NT2/D1 (cell line): ENCODE measurements at regions not wholly inside any gene's neighbourhood (a gene's known extent, or its start where the extent isn't known, plus 50 kb on each side); places are given as distances from the start of the nearest gene placed in this dataset.

Experiments used
- DNase-seq: peaks from one replicate; pipeline ENCODE4 v3.0.0-alpha.2; 2011; ENCODE audit warnings: low read depth, low spot score
- H3K27me3 ChIP-seq: 2 replicates; pipeline ENCODE4 v1.6.0; 2011; ENCODE audit warnings: mild to moderate bottlenecking; ENCODE audit not compliant: insufficient read length, insufficient read depth
- H3K36me3 ChIP-seq: 2 replicates; pipeline ENCODE4 v1.6.1; 2011; ENCODE audit warnings: mild to moderate bottlenecking, low read length, mixed read lengths; ENCODE audit not compliant: insufficient read depth, insufficient read length
- H3K4me1 ChIP-seq: 2 replicates; pipeline ENCODE4 v1.5.1; 2011; ENCODE audit not compliant: insufficient read depth, insufficient read length
- H3K4me3 ChIP-seq: 2 replicates; pipeline ENCODE4 v1.5.1; 2011; ENCODE audit warnings: low read depth; ENCODE audit not compliant: insufficient read length
- H3K9ac ChIP-seq: 2 replicates; pipeline ENCODE4 v1.6.0; 2011; ENCODE audit warnings: low read depth; ENCODE audit not compliant: insufficient read length
- H3K9me3 ChIP-seq: 2 replicates; pipeline ENCODE4 v1.5.1; 2011; ENCODE audit warnings: mild to moderate bottlenecking, low read length; ENCODE audit not compliant: insufficient read depth
- SUZ12 ChIP-seq: IDR thresholded peaks from 2 replicates; pipeline ENCODE4 v1.6.1; 2011; ENCODE audit not compliant: insufficient read length, insufficient read depth; ENCODE audit errors: extremely low read depth
- YY1 ChIP-seq: IDR thresholded peaks from 2 replicates; pipeline ENCODE4 v1.6.1; 2011; ENCODE audit not compliant: insufficient read length, insufficient read depth
- ZNF274 ChIP-seq: IDR thresholded peaks from 2 replicates; pipeline ENCODE4 v1.6.1; 2011; ENCODE audit warnings: mild to moderate bottlenecking, low read depth, low read length

DNA sequence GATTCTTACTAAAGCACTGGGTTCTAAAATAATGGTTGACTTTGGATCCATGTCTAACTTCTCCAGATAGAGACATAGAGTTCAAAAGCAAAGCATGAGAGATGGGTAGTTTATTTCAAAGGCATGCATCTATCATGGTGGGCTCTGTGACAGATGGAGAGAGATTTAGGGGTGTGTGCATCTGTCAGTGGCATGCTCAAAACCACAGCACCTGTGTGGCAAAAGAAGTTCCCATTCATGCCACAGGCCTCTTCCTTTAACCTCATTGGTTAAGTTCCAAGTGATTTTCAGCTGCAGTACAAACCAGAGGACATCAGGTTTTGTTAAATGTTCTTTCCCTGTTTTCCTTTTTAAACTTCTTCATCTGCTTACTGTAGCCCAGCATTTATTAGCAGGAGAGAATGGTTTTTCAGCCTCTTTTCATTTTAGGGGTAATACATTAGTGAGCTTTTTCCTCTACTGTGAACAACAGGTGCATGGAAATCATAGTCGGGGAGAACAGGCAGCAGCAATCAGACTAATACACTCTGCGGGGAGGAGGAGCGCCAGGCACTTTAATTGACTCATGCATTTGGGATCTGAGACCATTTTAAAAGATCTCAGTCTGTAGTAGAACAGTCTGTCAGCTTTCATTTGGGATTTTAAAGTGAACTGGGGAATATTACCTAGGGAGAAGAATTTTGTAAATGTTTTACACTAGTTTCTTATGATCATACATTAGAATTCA lies 52.4 kb upstream of the UPP2 start:
- no peak for DNase-seq
- Histone ChIP-seq H3K4me1 (no peaks in the 10 kb centered on the region), H3K36me3 (no peaks in the 10 kb centered on the region), H3K4me3 (no peak overlapping the region), H3K9me3 (no peaks in the 10 kb centered on the region), H3K27me3 (no peaks in the 10 kb centered on the region), H3K9ac (no peak overlapping the region)
- no peak for TF ChIP-seq YY1
- TF ChIP-seq SUZ12 = no peak
- no peak for TF ChIP-seq ZNF274

DNA sequence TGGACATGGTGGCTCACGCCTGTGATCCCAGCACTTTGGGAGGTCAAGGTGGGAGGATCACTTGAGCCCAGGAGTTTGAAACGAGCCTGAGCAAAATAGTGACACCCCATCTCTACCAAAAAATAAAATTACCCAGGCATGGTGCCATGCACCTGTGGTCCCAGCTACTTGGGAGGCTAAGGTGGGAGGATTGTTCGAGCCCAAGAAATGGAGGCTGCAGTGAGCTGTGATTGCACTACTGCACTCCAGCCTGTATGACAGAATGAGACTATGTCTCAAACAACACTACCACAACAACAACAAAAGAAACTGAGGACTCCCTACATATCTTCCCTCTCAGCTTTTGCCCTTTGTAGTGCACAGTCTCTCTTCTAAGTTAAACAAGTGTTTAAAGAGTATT lies 53.3 kb upstream of the UPP2 start:
- TF ChIP-seq ZNF274 (no peak), SUZ12 (no peak), YY1 (no peak)
- H3K27me3 ChIP-seq = no peaks in the 10 kb centered on the region
- no peaks in the 10 kb centered on the region for H3K36me3 ChIP-seq
- H3K4me1 ChIP-seq = no peaks in the 10 kb centered on the region
- H3K4me3 ChIP-seq = no peak overlapping the region
- H3K9ac ChIP-seq = no peak overlapping the region
- H3K9me3 ChIP-seq = no peaks in the 10 kb centered on the region
- DNase-seq = no peak

DNA sequence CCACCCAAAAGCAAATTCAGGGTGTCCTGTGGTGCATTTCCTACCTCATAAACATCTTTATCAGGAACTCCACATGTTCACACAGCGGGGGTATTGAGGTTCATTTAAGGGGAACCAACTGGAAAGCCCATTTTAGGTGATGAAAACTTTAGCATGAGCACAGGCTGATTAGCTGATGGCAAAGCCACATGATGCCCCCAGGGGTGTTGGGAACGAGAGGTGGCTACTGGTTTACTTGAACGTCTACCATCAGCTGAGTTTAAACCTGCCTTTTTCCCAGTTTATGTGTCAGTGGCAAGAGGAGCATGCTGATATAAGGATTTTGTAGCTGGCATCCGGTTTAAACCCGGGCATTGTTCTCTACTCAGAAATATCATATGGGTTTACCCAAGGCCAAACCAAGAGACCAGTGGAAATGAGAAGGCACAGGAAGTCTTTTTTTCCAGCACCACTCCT lies 54.5 kb upstream of the UPP2 start:
- Histone ChIP-seq H3K9me3 (no peaks in the 10 kb centered on the region), H3K36me3 (no peaks in the 10 kb centered on the region), H3K4me3 (no peak overlapping the region), H3K27me3 (no peaks in the 10 kb centered on the region), H3K9ac (no peak overlapping the region), H3K4me1 (no peaks in the 10 kb centered on the region)
- TF ChIP-seq ZNF274 (no peak), YY1 (no peak), SUZ12 (no peak)
- no peak for DNase-seq

DNA sequence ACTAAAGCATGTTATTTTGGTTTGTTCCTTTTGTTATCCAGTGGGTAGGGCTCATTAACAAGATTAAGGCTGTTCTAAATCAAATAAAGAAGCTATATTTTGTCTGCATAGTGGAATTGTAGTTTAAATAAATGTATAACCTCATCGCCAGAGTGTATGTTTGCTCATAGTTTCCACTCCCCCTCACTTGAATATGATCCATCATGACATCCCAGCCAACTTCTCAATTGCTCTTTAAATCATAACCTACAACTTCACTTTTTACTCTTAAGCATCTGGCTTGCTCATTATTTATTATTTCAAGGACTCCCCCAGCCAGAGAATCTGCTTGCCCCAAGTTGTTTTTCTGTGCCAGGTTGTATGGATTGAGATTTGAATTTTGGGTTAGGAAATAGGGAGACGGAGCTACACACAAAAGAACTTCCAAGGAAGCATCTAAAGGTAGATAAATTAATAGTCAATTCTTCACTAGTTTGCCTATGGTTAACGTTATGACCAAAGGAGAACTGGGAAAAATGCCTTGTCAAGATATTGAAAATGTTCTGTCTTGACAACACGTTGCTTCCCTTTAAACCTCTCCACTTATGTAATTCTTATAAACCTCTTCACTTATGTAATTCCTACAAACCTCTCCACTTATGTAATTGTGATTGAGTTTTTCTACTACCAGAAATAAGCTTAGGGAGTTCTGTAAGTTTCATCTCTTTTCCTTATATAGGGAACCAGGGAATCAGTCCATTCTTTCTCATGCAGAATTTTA lies 55.4 kb upstream of the UPP2 start:
- Histone ChIP-seq H3K4me3 (no peak overlapping the region), H3K27me3 (no peaks in the 10 kb centered on the region), H3K9me3 (no peaks in the 10 kb centered on the region), H3K4me1 (no peaks in the 10 kb centered on the region), H3K36me3 (no peaks in the 10 kb centered on the region), H3K9ac (no peak overlapping the region)
- TF ChIP-seq SUZ12 (no peak), ZNF274 (no peak), YY1 (no peak)
- no peak for DNase-seq

DNA sequence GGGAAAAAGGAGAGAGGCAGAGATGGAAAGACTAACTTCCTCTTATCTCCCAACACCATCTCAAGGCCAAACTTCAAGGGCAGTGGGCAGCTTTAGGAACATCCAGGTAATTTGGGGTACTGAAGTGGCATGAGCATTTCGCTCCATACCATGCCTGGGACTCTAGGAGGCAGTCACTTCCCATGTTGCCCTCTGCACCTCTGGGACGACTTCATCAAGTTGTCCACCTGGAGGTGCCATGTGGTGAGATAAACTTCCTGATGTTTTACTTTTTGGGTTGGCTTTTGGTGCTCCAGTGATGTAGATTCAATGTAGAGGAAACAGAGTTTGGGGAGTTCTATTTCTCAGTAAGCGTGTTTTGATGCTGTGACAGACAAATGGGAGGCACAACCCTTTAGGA lies 56.3 kb upstream of the UPP2 start:
- Histone ChIP-seq H3K9ac (no peak overlapping the region), H3K4me3 (no peak overlapping the region), H3K36me3 (no peaks in the 10 kb centered on the region), H3K9me3 (no peaks in the 10 kb centered on the region), H3K27me3 (no peaks in the 10 kb centered on the region), H3K4me1 (no peaks in the 10 kb centered on the region)
- TF ChIP-seq YY1 (no peak), SUZ12 (no peak), ZNF274 (no peak)
- DNase-seq = peak; percentile 22

DNA sequence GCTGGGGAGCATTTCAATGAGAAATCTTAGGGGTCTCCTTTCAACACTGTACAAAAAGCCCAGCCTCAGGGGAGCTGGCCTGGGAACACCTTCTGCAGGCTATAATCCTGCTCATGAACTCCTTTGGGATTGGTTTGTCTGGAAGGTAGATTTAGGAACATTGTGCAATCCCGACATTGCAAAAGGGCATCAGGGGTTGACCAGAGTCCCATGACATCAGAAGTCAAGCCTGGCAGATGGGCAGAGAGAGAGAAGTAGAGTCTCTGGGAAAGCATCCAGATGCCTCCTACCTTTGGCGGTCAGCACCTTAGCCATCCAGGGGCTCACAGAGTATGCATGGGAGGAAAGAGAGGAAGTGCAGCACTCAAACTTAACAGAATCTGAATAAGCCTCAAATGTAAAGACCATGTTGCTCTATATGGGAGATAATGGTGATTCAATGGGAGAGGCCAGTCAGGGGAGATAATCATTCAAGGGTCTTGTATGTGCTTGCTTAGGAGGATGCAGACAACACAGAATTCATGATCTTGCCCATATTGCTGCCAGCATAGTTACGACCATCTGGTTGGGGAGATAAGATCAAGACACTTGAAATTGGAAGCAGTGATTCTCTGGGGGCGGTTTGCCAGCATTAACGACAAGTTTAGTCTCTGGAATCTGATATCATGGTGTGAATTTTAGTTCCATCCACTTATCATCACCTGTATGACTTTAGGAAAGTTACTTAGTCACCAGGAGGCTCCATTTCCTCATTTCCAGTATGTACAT lies 58.3 kb upstream of the UPP2 start:
- TF ChIP-seq ZNF274 = no peak
- TF ChIP-seq YY1 = no peak
- TF ChIP-seq SUZ12 = no peak
- H3K27me3 ChIP-seq = no peaks in the 10 kb centered on the region
- H3K4me1 ChIP-seq = no peaks in the 10 kb centered on the region
- no peak for DNase-seq
- no peak overlapping the region for H3K9ac ChIP-seq
- H3K4me3 ChIP-seq = no peak overlapping the region
- no peaks in the 10 kb centered on the region for H3K36me3 ChIP-seq
- H3K9me3 ChIP-seq = no peaks in the 10 kb centered on the region

DNA sequence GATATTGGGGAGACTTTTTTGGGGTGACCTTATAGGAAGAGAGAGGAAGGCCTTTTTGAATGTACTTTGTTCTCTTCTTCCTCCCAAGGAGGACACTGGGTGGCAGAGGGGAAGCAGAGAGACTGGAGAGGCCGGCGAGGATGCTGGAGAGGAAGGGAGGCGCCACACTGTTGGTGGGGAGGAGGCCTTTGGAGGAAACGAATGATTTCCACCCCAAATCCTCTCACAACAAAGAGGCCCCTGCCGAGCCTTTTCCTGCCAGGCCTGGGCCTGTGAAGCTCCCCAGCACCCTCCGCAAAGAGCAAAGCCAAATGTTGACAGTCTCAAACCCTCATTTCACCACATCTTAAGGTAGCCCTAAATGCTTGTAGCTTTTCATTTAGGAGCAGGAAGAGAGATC lies 59.0 kb upstream of the UPP2 start:
- Histone ChIP-seq H3K4me1 (no peaks in the 10 kb centered on the region), H3K9ac (no peak overlapping the region), H3K36me3 (no peaks in the 10 kb centered on the region), H3K27me3 (no peaks in the 10 kb centered on the region), H3K4me3 (no peak overlapping the region), H3K9me3 (no peaks in the 10 kb centered on the region)
- DNase-seq = no peak
- TF ChIP-seq SUZ12 (no peak), ZNF274 (no peak), YY1 (no peak)
